RWPE2 (cell line): ENCODE measurements at regions not wholly inside any gene's neighbourhood (a gene's known extent, or its start where the extent isn't known, plus 50 kb on each side); places are given as distances from the start of the nearest gene placed in this dataset.

Experiments used
- ATAC-seq: fragments of 200-7000 bp; cut with Tn5 transposase; 3 replicates; pipeline ENCODE4 v1.9.1; 2021; ENCODE audit warnings: low read depth
- DNase-seq: peaks from one replicate; pipeline ENCODE4 v3.0.0-alpha.2; 2020; ENCODE audit warnings: low spot score
- H3K27ac ChIP-seq: fragments of 450-650 bp; 2 replicates; pipeline ENCODE4 v1.5.1; 2017; ENCODE audit warnings: mild to moderate bottlenecking; ENCODE audit not compliant: poor library complexity, severe bottlenecking
- H3K27me3 ChIP-seq: fragments of 250-450 bp; sonication (Bioruptor Pico); 2 replicates; pipeline ENCODE4 v1.5.1; 2021; ENCODE audit warnings: mild to moderate bottlenecking, moderate library complexity; ENCODE audit not compliant: insufficient read depth, poor library complexity, severe bottlenecking
- H3K36me3 ChIP-seq: fragments of 250-450 bp; sonication (Bioruptor Pico); 2 replicates; pipeline ENCODE4 v1.5.1; 2020; ENCODE audit warnings: low read depth, mild to moderate bottlenecking, moderate library complexity
- H3K4me1 ChIP-seq: fragments of 250-450 bp; sonication (Bioruptor Pico); 2 replicates; pipeline ENCODE4 v1.5.1; 2021; ENCODE audit warnings: mild to moderate bottlenecking, moderate library complexity; ENCODE audit not compliant: insufficient read depth, poor library complexity, severe bottlenecking
- H3K4me3 ChIP-seq: fragments of 250-450 bp; sonication (Bioruptor Pico); 2 replicates; pipeline ENCODE4 v1.5.1; 2021; ENCODE audit warnings: mild to moderate bottlenecking, moderate library complexity; ENCODE audit not compliant: severe bottlenecking
- H3K9me3 ChIP-seq: fragments of 250-450 bp; sonication (Bioruptor Pico); 2 replicates; pipeline ENCODE4 v1.5.1; 2021; ENCODE audit warnings: mild to moderate bottlenecking, moderate library complexity; ENCODE audit not compliant: severe bottlenecking
- CTCF ChIP-seq: fragments of 450-650 bp; IDR thresholded peaks from one replicate; pipeline ENCODE4 v1.5.1; 2017; ENCODE audit warnings: mild to moderate bottlenecking, moderate library complexity; ENCODE audit not compliant: poor library complexity, severe bottlenecking

DNA sequence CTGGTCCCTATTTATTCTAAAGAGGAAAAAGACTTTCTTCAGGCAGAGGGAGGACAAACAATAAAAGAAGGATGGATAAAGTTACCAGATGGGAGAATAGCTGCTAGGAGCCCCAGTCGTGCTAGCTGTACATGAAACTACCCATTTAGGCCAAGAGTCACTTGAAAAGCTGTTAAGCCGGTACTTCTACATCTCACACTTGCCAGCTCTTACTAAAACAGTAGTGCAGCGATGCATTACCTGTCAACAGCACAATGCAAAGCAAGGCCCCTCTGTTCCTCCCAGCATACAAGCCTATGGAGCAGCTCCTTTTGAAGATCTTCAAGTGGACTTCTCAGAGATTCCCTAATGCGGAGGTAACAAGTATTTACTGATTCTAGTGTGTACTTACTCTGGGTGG, 1138.8 kb downstream of the ARAP2 start:
- no peaks in the 10 kb centered on the region for H3K9me3 ChIP-seq
- H3K36me3 ChIP-seq: no peaks in the 10 kb centered on the region
- DNase-seq: no peak
- H3K27me3 ChIP-seq: no peaks in the 10 kb centered on the region
- no peak for TF ChIP-seq CTCF
- ATAC-seq: no peak
- H3K4me3 ChIP-seq: no peak overlapping the region
- no peaks in the 10 kb centered on the region for H3K4me1 ChIP-seq
- no peak overlapping the region for H3K27ac ChIP-seq

DNA sequence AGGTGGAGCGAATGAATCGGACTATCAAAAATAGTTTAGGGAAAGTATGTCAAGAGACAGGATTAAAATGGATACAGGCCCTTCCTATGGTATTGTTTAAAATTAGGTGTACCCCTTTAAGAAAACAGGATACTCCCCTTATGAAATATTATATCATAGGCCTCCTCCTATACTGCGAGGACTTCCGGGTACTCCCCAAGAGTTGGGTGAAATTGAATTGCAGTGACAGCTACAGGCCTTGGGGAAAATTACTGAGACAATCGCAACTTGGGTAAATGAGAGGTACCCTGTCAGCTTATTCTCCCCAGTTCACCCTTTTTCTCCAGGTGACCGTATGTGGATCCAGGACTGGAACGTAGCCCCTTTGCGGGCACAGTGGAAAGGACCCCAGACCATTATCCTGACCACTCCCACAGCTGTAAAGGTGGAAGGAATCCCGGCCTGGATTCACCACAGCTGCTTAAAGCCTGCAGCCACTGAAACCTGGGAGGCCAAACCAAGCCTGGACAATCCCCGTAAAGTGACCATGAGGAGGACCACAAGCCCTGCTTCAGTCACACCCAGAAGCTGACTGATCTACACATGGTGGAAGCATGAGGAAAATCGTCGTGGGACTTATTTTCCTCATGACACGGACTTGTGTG, 1138.1 kb downstream of the ARAP2 start:
- ATAC-seq: no peak
- H3K4me1 ChIP-seq: no peaks in the 10 kb centered on the region

GRCh38 chr4:35124106-35124505, 1120.2 kb downstream of the ARAP2 start:
- ATAC-seq (no peak), DNase-seq (no peak)

More for the DNA sequence above, 1138.1 kb downstream of the ARAP2 start:
- no peak overlapping the region for H3K27ac ChIP-seq
- no peaks in the 10 kb centered on the region for H3K36me3 ChIP-seq
- no peak for DNase-seq
- H3K4me3 ChIP-seq: no peak overlapping the region
- TF ChIP-seq CTCF: no peak
- no peaks in the 10 kb centered on the region for H3K9me3 ChIP-seq
- no peaks in the 10 kb centered on the region for H3K27me3 ChIP-seq

GRCh38 chr4:35125995-35126712, 1118.2 kb downstream of the ARAP2 start:
- Histone ChIP-seq H3K9me3 (no peaks in the 10 kb centered on the region), H3K4me3 (no peak overlapping the region), H3K27ac (no peak overlapping the region), H3K27me3 (no peaks in the 10 kb centered on the region), H3K36me3 (no peaks in the 10 kb centered on the region), H3K4me1 (no peaks in the 10 kb centered on the region)
- DNase-seq (no peak), ATAC-seq (no peak)
- no peak for TF ChIP-seq CTCF

More at GRCh38 chr4:35124106-35124505, 1120.2 kb downstream of the ARAP2 start:
- Histone ChIP-seq H3K9me3 (no peaks in the 10 kb centered on the region), H3K4me1 (no peaks in the 10 kb centered on the region), H3K27ac (no peak overlapping the region), H3K36me3 (no peaks in the 10 kb centered on the region), H3K4me3 (no peak overlapping the region), H3K27me3 (no peaks in the 10 kb centered on the region)
- TF ChIP-seq CTCF: no peak

GRCh38 chr4:35138449-35138848, 1105.9 kb downstream of the ARAP2 start:
- no peak for TF ChIP-seq CTCF
- no peaks in the 10 kb centered on the region for H3K36me3 ChIP-seq
- H3K27ac ChIP-seq: no peak overlapping the region
- no peaks in the 10 kb centered on the region for H3K4me1 ChIP-seq
- H3K4me3 ChIP-seq: no peak overlapping the region
- DNase-seq (no peak), ATAC-seq (no peak)
- H3K27me3 ChIP-seq: no peaks in the 10 kb centered on the region
- no peaks in the 10 kb centered on the region for H3K9me3 ChIP-seq
